OCI-LY3 (cell line): ENCODE measurements at regions not wholly inside any gene's neighbourhood (a gene's known extent, or its start where the extent isn't known, plus 50 kb on each side); places are given as distances from the start of the nearest gene placed in this dataset.

Experiments
- H2AFZ ChIP-seq: fragments of 200-600, 300-600 bp; shearing (Covaris generic); 2 replicates; pipeline ENCODE4 v1.6.0; 2014; ENCODE audit warnings: antibody characterized with exemption, low read depth, low read length
- H3K27ac ChIP-seq: fragments of 200-600, 300-600 bp; sonication (generic); 2 replicates; pipeline ENCODE4 v1.5.1; 2014; ENCODE audit warnings: mild to moderate bottlenecking, low read length, moderate library complexity, mixed read lengths
- H3K27me3 ChIP-seq: fragments of 200-600, 300-600 bp; sonication (generic); 2 replicates; pipeline ENCODE4 v1.6.1; 2014; ENCODE audit warnings: low read depth, low read length, mixed read lengths
- H3K36me3 ChIP-seq: fragments of 200-600, 300-600 bp; sonication (generic); replicated peaks from 2 replicates; pipeline ENCODE3; 2014; ENCODE audit warnings: low read depth, low read length, mixed read lengths
- H3K4me1 ChIP-seq: fragments of 300-600, 200-600 bp; sonication (generic); 2 replicates; pipeline ENCODE4 v1.6.1; 2014; ENCODE audit warnings: low read length, mixed read lengths
- H3K4me2 ChIP-seq: fragments of 200-600, 300-600 bp; sonication (generic); 2 replicates; pipeline ENCODE4 v1.6.1; 2014; ENCODE audit warnings: low read length, mixed read lengths
- H3K4me3 ChIP-seq: fragments of 300-600, 200-600 bp; sonication (generic); 2 replicates; pipeline ENCODE4 v1.5.1; 2014; ENCODE audit warnings: antibody characterized with exemption, mild to moderate bottlenecking, low read length, moderate library complexity
- H3K79me2 ChIP-seq: fragments of 300-600, 200-600 bp; shearing (Covaris generic); 2 replicates; pipeline ENCODE4 v1.6.1; 2014; ENCODE audit warnings: mild to moderate bottlenecking, low read length, mixed read lengths
- H3K9ac ChIP-seq: fragments of 300-600, 200-600 bp; shearing (Covaris generic); 2 replicates; pipeline ENCODE4 v1.6.0; 2014; ENCODE audit warnings: mild to moderate bottlenecking, low read length, moderate library complexity
- H3K9me3 ChIP-seq: fragments of 200-600, 300-600 bp; shearing (Covaris generic); 2 replicates; pipeline ENCODE4 v1.6.1; 2014; ENCODE audit warnings: low read length, mixed read lengths; ENCODE audit not compliant: insufficient read depth
- H4K20me1 ChIP-seq: fragments of 200-600, 300-600 bp; sonication (generic); 2 replicates; pipeline ENCODE4 v1.6.1; 2016; ENCODE audit warnings: low read length, mixed read lengths; ENCODE audit not compliant: insufficient read depth
- EZH2phosphoT487 ChIP-seq: fragments of 200-600 bp; shearing (Covaris generic); IDR thresholded peaks from 2 replicates; pipeline ENCODE4 v1.6.1; 2018; ENCODE audit warnings: antibody characterized with exemption, mixed run types, low read depth
- TF ChIP-seq, protein P1 (sequence below): fragments of 200-600, 300-600 bp; sonication (generic); IDR thresholded peaks from 2 replicates; pipeline ENCODE4 v1.5.1; 2014; ENCODE audit warnings: antibody characterized with exemption, low read length, low read depth

GRCh38 chr18:26634631-26635030 is 86.3 kb upstream of the KCTD1 start:
- H3K4me2 ChIP-seq, result no peak overlapping the region
- H2AFZ ChIP-seq, result no peak overlapping the region

GRCh38 chr18:26631135-26631534 is 82.8 kb upstream of the KCTD1 start:
- Histone ChIP-seq H3K4me2 (no peak overlapping the region), H3K9me3 (0 out of 2 replicates have a peak, but pooled peaks cover 3% of the 10 kb centered on the region), H4K20me1 (no peaks in the 10 kb centered on the region), H3K27ac (no peak overlapping the region), H2AFZ (no peak overlapping the region), H3K9ac (no peak overlapping the region), H3K4me1 (peaks cover 51% of the 10 kb centered on the region), H3K36me3 (peaks cover 6% of the 10 kb centered on the region), H3K4me3 (no peak overlapping the region), H3K27me3 (no peaks in the 10 kb centered on the region), H3K79me2 (no peaks in the 10 kb centered on the region)
- TF ChIP-seq EZH2phosphoT487, result no peak
- TF ChIP-seq, protein P1, sequence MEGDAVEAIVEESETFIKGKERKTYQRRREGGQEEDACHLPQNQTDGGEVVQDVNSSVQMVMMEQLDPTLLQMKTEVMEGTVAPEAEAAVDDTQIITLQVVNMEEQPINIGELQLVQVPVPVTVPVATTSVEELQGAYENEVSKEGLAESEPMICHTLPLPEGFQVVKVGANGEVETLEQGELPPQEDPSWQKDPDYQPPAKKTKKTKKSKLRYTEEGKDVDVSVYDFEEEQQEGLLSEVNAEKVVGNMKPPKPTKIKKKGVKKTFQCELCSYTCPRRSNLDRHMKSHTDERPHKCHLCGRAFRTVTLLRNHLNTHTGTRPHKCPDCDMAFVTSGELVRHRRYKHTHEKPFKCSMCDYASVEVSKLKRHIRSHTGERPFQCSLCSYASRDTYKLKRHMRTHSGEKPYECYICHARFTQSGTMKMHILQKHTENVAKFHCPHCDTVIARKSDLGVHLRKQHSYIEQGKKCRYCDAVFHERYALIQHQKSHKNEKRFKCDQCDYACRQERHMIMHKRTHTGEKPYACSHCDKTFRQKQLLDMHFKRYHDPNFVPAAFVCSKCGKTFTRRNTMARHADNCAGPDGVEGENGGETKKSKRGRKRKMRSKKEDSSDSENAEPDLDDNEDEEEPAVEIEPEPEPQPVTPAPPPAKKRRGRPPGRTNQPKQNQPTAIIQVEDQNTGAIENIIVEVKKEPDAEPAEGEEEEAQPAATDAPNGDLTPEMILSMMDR, result no peak

More at GRCh38 chr18:26634631-26635030, 86.3 kb upstream of the KCTD1 start:
- Histone ChIP-seq H3K36me3 (no peaks in the 10 kb centered on the region), H4K20me1 (no peaks in the 10 kb centered on the region), H3K9me3 (no peaks in the 10 kb centered on the region), H3K9ac (no peak overlapping the region), H3K27ac (no peak overlapping the region), H3K27me3 (no peaks in the 10 kb centered on the region), H3K4me1 (peaks cover 17% of the 10 kb centered on the region), H3K79me2 (no peaks in the 10 kb centered on the region), H3K4me3 (no peak overlapping the region)
- TF ChIP-seq EZH2phosphoT487, result no peak
- TF ChIP-seq, protein P1, result no peak

DNA sequence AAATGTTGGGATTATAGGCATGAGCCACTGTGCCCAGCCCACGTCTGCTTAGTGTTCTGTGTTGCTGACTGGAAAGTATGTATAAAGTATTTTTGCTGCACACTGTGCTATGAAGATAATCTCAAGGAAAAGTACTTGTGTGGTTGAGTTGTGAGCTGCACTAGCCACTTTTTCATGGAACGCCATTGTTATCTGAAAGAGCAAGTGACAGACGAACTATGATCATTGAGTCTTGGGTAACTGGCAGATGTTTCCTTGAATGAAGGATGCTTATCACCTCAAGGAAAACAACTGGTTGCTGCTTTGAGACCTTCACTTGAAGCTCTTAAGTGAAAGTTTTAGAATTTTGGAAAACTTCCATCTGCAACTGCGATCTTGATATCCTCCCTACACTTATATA is 82.2 kb upstream of the KCTD1 start:
- TF ChIP-seq, protein P1, result no peak
- no peak for TF ChIP-seq EZH2phosphoT487

GRCh38 chr18:26628017-26628416 is 79.7 kb upstream of the KCTD1 start:
- Histone ChIP-seq H3K9me3 (peaks cover 24% of the 10 kb centered on the region), H2AFZ (peak overlapping the region; percentile 62; the same call in 1 of the 2 replicates), H3K27ac (peak overlapping the region; percentile 90), H3K79me2 (no peaks in the 10 kb centered on the region), H3K4me1 (peaks cover 48% of the 10 kb centered on the region), H4K20me1 (no peaks in the 10 kb centered on the region), H3K4me3 (peak overlapping the region; percentile 42), H3K9ac (peak overlapping the region; percentile 42; the same call in 1 of the 2 replicates), H3K27me3 (no peaks in the 10 kb centered on the region), H3K4me2 (peak overlapping the region; percentile 64), H3K36me3 (peaks cover 11% of the 10 kb centered on the region)
- TF ChIP-seq, protein P1, result no peak
- TF ChIP-seq EZH2phosphoT487, result no peak

More for the DNA sequence above, 82.2 kb upstream of the KCTD1 start:
- Histone ChIP-seq H2AFZ (no peak overlapping the region), H3K4me2 (no peak overlapping the region), H3K9ac (no peak overlapping the region), H4K20me1 (no peaks in the 10 kb centered on the region), H3K79me2 (no peaks in the 10 kb centered on the region), H3K27me3 (no peaks in the 10 kb centered on the region), H3K36me3 (peaks cover 9% of the 10 kb centered on the region), H3K4me1 (peaks cover 51% of the 10 kb centered on the region), H3K4me3 (no peak overlapping the region), H3K9me3 (peaks cover 7% of the 10 kb centered on the region; the same call in 1 of the 2 replicates), H3K27ac (no peak overlapping the region)
